ENCODE measurements at regions not wholly inside any gene's neighbourhood (a gene's known extent, or its start where the extent isn't known, plus 50 kb on each side); places are given as distances from the start of the nearest gene placed in this dataset.
"Not testable (repeated sequence)": the region's sequence is repeated elsewhere in the genome, so short reads cannot be mapped to it uniquely, and the experiment has no call there.

- DNase-seq = no peak
These were observed 420.1 kb upstream of the MCTP2 start for GRCh38 chr15:93811305-93811704.

DNA sequence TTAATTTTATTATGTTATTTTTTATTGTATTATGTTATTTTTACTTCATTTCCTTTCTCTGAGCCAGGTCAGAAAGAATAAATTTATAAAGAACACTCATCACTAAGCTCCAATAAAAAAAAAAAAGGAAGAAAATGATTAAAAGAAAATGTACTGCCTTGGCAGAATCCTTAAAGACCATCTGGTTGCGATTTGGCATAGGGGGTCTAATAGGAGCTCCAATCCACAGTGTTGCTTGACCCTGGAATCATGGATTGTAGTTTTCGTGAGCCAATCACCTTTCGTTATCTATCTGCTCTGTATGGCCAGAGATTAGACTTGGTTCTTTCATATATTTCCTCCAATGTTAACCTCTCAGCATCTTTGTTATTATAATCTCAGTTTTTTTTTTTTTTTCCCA lies 421.8 kb upstream of the MCTP2 start:
- no peak for DNase-seq

DNA sequence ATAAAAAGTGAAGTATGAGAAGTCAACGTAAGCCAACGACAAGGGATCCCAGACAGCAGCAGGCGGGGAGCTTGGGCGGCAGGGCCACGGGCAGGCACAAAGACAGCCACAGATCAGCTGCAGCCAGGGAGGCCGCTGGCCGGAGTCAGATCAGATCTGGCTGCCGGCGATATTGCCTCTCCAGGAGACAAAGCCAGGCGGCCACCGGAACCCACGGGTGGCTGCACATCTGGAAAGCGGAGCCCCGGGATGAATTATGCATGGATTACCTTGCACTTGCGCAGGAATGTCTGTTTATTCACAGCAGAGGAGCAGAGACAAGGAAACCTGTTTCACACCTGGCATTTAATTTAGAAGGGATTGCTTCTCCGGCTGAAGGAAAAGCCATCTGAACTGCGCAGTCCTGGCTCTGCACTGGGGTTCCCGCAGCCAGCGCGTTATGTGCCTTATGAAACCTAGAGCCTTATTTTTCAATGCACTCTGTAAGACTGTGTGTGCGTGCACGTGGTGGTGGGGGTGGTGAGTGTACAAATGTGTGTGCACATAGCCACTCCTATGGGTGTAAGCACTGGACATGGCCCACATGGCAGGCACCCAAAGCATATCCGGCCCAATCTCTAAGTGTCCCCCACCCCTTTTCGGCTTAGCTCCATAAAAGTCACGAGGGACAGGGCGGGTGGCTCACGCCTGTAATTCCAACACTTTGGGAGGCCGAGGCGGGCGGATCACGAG lies 427.8 kb upstream of the MCTP2 start:
- DNase-seq = no peak

DNA sequence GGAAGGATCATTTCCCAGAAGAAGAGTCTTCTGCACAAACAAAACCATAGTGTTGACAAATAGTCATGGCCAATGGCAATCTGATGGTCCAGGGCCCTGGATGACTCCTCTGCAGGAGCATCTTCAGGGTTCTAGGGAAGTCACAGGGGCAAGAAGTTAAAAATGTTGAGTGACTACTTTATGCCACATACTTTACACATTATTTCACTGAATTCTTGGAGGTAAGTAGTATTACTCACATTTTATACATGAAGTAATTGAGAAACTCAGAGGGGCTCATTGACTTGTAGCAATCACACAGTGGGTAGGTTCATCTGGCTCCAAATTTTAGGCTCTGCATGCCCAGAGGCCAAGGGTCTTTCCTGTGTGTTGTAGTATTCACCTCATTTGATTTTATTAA lies 430.2 kb upstream of the MCTP2 start:
- DNase-seq = no peak

GRCh38 chr15:93800805-93801204 lies 430.6 kb upstream of the MCTP2 start:
- no peak for DNase-seq

DNA sequence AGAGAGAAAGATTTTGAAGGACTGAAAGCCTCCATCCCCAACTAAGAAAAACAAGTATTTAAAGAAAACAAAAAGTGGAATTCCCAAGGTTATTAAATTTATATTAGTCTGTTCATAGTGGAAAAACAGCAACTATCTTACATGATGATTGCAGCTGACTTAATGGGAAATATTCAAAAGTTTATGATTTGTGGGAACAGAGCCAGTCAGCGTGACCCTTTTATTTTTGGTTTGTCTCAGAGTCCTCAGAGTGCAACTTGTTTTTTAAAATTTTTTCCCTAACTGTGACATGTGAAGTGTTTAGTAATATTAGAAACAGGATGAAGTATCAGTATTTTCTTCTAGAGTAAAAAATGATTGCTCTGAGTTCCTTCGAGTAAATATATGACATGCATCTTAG lies 441.9 kb upstream of the MCTP2 start:
- no peak for DNase-seq

- DNase-seq = no peak
These were observed 451.3 kb upstream of the MCTP2 start for GRCh38 chr15:93780073-93780472.

- no peak for DNase-seq
These were observed 452.0 kb upstream of the MCTP2 start for GRCh38 chr15:93779341-93779740.

DNA sequence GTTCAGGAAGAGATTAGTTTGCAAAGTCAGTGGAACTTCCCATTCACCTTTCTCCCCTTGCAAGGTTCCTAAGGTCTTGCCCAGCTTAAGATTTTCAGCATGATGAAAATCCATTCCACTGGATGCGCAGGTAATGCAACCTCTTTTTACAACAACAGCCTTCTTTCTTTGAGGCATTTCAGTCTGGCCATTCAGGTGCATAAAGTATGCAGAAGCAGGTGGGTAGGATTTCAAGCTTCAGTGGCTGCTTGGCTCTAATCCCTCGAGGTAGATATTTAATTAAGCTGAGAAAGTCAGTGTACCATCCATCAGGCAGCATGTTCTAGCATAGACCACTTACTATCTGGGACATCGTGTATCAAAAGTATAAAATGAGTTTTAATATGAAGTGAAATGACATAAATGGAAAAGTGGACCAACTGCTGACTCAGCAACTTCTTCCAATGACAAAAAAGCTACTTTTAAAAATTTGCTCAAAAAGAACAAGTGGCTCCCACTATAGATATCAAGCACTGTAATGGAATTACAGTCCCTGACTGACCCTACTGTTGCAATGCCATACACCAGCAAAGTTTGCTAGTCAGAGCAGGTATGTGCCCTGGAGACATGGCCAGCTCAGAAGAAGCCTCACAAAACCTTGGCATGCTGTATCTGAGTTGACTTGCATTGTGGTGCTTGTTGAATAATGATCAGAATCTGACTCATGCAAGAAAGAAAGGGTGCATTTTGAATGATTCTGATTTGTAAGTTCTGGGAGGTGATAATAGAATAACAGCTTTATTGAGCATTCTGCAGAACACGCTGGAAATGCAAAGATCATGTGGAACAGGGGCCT lies 459.9 kb upstream of the MCTP2 start:
- DNase-seq = no peak

DNA sequence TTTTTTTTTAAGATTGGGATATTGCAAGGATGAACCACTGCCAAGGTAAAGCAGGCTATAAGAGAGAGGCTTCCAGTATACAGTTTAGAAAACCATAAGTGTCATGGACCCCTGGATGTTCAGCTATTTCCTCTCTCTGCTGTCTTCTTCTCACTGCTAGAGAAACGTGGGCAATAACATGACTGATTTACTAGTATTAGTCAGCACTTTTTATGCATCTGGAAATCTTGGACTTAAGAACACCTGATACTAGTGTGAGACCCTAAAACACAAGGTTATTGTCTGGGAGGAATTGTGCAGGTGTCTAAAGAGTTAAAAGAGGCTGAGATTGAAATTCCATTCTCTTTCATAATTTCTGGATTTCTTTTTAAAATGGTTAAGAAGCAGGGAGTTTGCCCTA lies 460.6 kb upstream of the MCTP2 start:
- no peak for DNase-seq

DNA sequence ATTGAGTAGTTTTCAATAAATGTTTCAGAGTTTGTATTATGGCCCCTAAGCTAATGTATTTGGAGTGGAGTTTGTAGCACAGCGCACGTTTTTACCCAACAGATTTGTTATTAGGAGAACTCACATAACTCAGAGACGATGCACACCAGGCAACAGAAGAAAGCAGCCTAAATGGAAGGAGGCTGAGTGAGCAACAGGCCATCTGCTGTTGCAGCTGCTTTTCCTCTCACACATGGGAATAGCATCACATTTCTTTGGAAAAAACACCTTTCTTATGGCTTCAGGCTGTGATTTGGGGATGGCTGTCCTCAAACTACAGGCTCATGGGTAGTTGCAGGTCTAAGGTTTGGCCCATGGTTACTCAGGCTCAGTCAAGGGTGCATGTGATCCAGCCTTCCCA lies 469.3 kb upstream of the MCTP2 start:
- no peak for DNase-seq

- DNase-seq = no peak
These were observed 471.7 kb upstream of the MCTP2 start for GRCh38 chr15:93759629-93760028.

GRCh38 chr15:93758824-93759223 lies 472.5 kb upstream of the MCTP2 start:
- no peak for DNase-seq

GRCh38 chr15:93748710-93749109 lies 482.7 kb upstream of the MCTP2 start:
- no peak for DNase-seq

GRCh38 chr15:93734976-93735375 lies 496.4 kb upstream of the MCTP2 start:
- not testable (repeated sequence) for DNase-seq

DNA sequence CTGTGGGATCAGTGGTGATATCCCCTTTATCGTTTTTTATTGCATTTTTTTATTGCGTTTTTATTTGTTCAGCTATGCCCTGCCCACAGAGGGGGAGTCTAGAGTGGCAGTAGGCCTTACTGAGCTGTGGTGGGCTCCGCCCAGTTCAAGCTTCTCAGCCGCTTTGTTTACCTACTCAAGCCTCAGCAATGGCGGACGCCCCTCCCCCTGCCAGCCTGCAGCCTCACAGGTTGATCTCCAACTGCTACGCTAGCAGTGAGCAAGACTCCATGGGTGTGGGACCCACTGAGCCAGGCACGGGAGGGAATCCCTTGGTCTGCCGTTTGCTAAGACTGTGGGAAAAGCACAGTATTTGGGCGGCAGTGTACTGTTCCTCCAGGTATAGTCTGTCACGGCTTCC lies 500.6 kb upstream of the MCTP2 start:
- no peak for DNase-seq

GRCh38 chr15:93722165-93722564 lies 509.2 kb upstream of the MCTP2 start:
- no peak for DNase-seq

GRCh38 chr15:93720607-93721006 lies 510.8 kb upstream of the MCTP2 start:
- no peak for DNase-seq

DNA sequence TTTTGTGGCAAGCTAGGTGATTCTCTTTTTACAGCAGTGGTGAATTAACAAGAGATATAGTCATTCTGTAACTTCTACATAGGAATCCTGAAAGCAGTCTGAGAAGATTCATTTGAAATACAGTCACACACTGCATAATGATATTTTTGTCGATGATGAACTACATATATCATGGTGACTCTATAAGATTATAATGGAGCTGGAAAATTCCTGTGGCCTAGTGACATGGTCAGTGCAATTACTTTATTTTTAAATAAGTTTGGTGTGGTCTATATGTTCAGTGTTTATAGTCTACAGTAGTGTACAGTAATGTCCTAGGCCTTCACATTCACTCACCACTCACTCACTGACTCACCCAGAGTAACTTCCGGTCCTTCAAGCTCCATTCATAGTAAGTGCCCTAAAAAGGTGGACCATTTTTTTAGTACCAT lies 511.4 kb upstream of the MCTP2 start:
- no peak for DNase-seq

DNA sequence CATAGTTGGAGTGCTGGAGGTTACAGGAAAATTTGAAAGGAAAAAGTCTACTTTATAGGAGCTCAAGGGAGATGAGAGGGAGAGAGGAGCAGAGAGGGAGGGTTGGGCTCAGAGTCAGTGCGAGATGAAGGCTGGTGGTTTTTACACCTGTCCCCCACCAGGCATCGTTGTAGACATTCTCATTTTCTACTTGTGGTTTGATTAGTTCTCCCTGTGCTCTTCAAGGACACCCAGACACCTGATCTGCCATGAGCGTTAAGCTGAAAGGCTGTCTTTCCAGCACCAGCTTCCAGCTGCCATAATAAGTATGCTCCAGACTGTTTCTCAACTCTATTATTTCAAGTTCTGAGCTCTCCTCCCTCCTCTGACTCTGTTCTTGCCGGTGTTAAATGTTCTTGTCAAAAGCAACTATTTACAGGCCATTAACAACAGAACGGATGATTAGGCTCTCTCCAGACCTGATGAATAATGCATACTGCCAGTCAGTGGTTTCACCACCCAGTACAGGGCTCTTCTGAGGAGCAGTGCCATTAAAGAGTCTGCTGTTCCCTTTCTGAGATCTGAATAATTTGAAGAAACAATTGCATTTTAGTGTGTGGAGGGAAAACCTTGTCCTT lies 514.6 kb upstream of the MCTP2 start:
- no peak for DNase-seq

DNA sequence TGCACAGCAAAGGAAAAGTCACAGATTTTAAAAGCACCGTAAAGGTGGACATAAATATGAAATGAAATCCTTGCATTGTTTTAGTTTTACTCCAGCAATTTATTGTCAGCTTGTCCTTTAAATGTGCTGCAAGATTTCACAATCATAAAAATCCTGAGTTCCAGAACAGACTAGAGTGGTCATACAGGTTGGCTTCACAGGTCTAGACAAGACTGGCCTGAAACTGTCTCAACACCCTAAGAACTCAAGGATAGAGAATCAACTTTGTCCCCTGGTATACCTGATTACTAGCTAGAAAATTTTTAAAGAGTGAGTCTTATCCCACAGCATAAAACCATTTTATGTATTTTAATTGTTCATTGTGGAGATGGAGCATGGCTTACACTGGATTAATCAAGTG lies 521.7 kb upstream of the MCTP2 start:
- no peak for DNase-seq

- no peak for DNase-seq
These were observed 522.5 kb upstream of the MCTP2 start for GRCh38 chr15:93708724-93709445.

DNA sequence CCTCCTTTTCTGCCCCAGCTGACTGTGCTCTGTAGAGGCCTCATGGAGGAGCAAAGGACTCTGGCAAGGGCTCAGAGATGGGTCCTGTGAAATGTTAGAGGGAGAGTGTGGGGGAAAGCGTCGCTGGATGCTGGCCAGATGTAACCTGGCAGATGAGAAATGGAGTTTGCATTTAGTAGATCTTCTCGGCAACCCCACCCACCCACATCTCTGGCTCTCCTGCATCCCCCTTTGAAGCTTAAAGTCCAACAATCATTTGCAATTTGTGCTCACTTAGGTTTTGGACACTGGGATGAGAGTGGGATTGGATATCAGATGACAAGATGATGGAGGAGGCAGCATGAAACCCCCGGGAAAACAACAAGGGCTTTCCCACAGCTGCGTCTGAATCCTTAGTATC lies 523.6 kb upstream of the MCTP2 start:
- DNase-seq = no peak

Data from CD4-positive, alpha-beta T cell treated with Interleukin-17A for 1 hour (primary cell).